Fibroblast of the aortic adventitia (primary cell): ENCODE measurements at regions not wholly inside any gene's neighbourhood (a gene's known extent, or its start where the extent isn't known, plus 50 kb on each side); places are given as distances from the start of the nearest gene placed in this dataset.

Experiments used
- DNase-seq: peaks from one replicate; pipeline ENCODE4 v3.0.0-alpha.2; 2010; ENCODE audit warnings: low read depth
- H3K4me3 ChIP-seq: 2 replicates; pipeline ENCODE4 v1.5.1; 2011; ENCODE audit warnings: low read depth, mild to moderate bottlenecking, control low read depth, low read length, moderate library complexity
- TF ChIP-seq, protein P1 (sequence below): IDR thresholded peaks from 2 replicates; pipeline ENCODE4 v1.5.1; 2011; ENCODE audit warnings: mild to moderate bottlenecking, low read length, control low read depth, inconsistent platforms; ENCODE audit not compliant: insufficient read depth

DNA sequence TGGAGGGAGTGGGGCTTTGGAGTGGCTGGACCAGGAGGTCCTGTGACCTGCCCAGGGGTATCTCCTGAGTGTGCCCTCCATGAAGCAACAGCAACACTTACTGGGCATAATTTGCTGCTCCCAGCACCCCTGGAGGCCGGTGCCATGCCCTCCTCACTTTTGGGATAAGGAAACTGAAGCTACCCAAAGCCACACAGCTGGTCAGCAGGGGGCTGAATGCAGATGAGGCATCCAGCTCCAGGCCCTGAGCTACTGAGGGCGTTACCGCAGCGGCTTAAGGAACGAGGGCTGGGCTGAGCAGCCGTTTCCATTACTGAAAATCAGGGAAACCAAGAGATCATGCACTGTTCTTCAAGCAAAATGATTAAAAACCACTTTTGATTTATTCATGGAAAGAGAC lies 408.9 kb downstream of the GLRX3 start:
- TF ChIP-seq, protein P1, sequence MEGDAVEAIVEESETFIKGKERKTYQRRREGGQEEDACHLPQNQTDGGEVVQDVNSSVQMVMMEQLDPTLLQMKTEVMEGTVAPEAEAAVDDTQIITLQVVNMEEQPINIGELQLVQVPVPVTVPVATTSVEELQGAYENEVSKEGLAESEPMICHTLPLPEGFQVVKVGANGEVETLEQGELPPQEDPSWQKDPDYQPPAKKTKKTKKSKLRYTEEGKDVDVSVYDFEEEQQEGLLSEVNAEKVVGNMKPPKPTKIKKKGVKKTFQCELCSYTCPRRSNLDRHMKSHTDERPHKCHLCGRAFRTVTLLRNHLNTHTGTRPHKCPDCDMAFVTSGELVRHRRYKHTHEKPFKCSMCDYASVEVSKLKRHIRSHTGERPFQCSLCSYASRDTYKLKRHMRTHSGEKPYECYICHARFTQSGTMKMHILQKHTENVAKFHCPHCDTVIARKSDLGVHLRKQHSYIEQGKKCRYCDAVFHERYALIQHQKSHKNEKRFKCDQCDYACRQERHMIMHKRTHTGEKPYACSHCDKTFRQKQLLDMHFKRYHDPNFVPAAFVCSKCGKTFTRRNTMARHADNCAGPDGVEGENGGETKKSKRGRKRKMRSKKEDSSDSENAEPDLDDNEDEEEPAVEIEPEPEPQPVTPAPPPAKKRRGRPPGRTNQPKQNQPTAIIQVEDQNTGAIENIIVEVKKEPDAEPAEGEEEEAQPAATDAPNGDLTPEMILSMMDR, result no peak
- no peak for DNase-seq
- no peak overlapping the region for H3K4me3 ChIP-seq

DNA sequence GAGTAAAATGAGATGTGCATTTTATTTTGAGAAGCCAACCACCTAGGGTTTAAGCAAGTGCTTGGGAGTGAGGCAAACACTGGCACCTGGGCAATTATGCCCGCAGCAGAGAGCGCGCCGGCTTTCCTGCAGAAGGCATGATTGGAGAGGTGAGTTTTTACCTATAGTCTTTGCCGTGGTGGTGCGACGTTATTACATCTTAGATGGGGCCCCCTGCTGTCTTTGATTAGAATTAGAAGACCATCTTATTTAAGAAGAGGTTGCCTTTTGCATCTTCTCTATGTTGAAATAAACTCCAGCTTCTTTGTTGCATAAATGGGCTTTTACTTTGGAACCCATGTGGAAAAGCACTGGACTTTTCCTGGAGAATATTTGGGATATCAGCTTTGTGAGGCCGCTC lies 409.5 kb downstream of the GLRX3 start:
- no peak overlapping the region for H3K4me3 ChIP-seq
- DNase-seq, result no peak
- TF ChIP-seq, protein P1, result no peak

DNA sequence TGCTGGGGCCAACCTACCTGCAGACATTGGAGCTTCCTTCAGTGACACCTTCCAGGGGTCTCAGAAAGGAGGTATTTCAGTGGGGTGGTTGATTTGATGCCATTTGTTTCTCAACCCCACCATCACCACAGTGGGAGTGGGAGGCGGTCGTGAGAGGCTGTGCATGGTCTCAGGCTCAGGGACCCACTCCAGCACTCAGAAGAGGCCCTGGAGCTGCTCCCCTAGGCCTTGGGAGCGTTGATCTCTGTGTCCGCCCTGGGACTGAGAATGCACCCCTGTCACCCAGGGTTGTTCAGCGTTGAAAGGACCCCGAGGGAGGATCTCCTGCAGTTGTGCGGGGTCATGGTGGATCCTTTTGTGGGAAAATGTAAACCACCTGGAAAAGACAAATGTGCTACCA lies 410.6 kb downstream of the GLRX3 start:
- no peak overlapping the region for H3K4me3 ChIP-seq
- TF ChIP-seq, protein P1, result no peak
- DNase-seq, result no peak

DNA sequence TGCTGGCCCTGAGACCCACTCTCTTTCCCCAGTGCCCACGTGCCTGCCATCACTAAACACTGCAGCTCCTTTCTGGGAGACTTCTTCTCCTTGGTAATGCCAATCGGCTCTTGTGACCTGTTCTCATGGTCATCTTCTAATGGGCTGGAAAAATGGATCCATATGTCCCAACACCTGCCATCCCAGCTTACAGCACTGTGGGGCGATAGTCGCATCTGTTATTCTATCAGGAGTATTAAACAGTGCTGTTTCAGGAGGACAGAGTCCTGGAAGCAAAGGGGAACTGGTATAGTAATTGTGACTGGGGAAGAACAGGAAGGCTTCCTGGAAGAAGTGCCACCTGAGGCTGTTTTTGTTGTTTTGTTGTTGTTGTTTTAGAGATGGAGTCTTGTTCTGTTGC lies 411.2 kb downstream of the GLRX3 start:
- DNase-seq, result no peak
- TF ChIP-seq, protein P1, result no peak
- no peak overlapping the region for H3K4me3 ChIP-seq

DNA sequence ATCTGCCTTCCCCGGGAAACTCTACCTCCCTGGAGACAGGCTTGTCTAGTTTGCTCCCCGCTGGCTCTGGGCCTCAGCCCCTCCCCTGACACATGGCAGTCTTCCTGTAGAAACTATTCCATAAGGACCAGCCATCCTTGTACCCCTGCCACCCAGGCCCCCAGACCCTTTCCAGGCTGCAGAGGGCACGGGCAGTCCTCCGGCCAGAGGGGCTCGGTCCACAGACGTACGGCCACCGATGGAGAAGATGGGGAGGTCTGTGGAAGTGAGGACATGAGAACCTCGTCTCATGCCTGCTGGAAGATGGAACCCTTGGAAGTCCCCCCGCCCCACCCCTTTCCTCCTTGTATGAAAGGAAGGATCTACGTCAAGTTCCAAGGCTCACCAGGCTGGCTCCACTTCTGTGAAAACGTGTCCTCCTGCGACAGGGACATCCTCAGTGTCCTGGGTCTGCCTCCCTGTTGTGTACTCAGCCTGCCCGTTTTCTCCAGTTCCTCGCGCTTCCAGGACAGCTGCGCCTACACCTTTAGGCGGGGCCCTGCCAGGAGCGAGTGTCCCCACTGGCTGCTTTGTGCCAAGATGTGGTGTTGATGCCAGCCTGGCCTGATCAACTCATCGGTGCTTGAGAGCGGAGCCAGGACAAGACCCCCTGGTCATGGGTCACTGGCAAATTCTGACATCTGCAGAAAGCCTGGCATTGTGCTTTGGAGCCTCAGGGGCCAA lies 414.9 kb downstream of the GLRX3 start:
- no peak overlapping the region for H3K4me3 ChIP-seq
- DNase-seq, result no peak
- TF ChIP-seq, protein P1, result no peak

DNA sequence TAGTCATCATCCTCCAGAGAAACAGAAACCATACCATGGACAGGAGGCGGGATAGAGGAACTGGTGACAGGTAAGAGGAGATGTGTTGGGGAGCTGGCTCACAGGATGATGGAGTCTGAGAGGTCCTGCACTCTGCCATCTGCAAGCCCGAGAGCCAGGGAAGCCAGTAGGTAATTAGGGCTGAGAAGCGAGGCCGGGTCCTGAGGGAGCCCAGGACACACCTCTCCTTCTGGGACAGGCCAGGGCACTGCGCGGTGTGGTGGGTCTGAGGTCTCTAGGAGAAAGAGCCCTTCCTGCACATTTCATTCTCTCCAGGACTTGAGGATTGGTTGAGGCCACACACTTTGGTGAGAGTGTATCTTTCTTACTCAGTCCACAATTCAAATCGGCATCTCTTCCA lies 415.5 kb downstream of the GLRX3 start:
- no peak overlapping the region for H3K4me3 ChIP-seq
- no peak for DNase-seq
- TF ChIP-seq, protein P1, result no peak

DNA sequence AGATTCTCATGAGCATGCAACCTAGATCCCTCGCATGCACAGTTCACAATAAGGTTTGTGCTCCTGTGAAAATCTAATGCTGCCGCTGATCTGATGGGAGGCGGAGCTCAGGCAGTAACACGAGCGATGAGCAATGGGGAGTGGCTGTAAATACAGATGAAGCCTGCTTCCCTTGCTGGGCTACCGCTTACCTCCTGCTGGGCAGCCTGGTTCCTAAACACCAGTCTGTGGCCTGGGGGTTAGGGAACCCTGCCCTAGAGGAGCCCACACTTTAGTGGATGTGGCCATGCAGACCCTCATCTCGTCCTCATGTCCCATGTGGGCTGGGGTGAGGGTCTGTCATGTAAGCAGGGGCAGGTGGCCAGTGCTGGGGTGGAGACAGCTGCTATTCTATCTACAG lies 417.6 kb downstream of the GLRX3 start:
- TF ChIP-seq, protein P1, result no peak
- DNase-seq, result no peak
- H3K4me3 ChIP-seq, result no peak overlapping the region
